Stimulated activated effector memory CD8-positive, alpha-beta T cell treated with anti-CD3 and anti-CD28 coated beads, Interleukin-12 subunit alpha, Interleukin-12 subunit beta, amount 100 ng/mL, for 72 hours (primary cell): ENCODE measurements at regions not wholly inside any gene's neighbourhood (a gene's known extent, or its start where the extent isn't known, plus 50 kb on each side); places are given as distances from the start of the nearest gene placed in this dataset.
"Not testable (repeated sequence)": the region's sequence is repeated elsewhere in the genome, so short reads cannot be mapped to it uniquely, and the experiment has no call there.

Experiments used
- ATAC-seq: fragments of 150-1000 bp; cut with Tn5 transposase; 2 replicates; pipeline ENCODE4 v1.10.0; 2021
- DNase-seq, 2 donors: peaks; one replicate each; pipeline ENCODE4 v3.0.0; 2021 to 2022; ENCODE audit warnings: low spot score in 2 of 2
- H3K27ac Mint-ChIP-seq: one replicate; pipeline ENCODE4 v1.8.0; 2022; ENCODE audit warnings: mild to moderate bottlenecking, mixed read lengths
- H3K36me3 Mint-ChIP-seq: one replicate; pipeline ENCODE4 v1.8.0; 2022; ENCODE audit warnings: mild to moderate bottlenecking, mixed read lengths
- H3K4me1 Mint-ChIP-seq: one replicate; pipeline ENCODE4 v1.8.0; 2022; ENCODE audit warnings: mixed read lengths
- H3K4me3 Mint-ChIP-seq: one replicate; pipeline ENCODE4 v1.8.0; 2022; ENCODE audit warnings: mild to moderate bottlenecking, mixed read lengths
- H3K9me3 Mint-ChIP-seq: one replicate; pipeline ENCODE4 v1.8.0; 2022; ENCODE audit warnings: mixed read lengths

DNA sequence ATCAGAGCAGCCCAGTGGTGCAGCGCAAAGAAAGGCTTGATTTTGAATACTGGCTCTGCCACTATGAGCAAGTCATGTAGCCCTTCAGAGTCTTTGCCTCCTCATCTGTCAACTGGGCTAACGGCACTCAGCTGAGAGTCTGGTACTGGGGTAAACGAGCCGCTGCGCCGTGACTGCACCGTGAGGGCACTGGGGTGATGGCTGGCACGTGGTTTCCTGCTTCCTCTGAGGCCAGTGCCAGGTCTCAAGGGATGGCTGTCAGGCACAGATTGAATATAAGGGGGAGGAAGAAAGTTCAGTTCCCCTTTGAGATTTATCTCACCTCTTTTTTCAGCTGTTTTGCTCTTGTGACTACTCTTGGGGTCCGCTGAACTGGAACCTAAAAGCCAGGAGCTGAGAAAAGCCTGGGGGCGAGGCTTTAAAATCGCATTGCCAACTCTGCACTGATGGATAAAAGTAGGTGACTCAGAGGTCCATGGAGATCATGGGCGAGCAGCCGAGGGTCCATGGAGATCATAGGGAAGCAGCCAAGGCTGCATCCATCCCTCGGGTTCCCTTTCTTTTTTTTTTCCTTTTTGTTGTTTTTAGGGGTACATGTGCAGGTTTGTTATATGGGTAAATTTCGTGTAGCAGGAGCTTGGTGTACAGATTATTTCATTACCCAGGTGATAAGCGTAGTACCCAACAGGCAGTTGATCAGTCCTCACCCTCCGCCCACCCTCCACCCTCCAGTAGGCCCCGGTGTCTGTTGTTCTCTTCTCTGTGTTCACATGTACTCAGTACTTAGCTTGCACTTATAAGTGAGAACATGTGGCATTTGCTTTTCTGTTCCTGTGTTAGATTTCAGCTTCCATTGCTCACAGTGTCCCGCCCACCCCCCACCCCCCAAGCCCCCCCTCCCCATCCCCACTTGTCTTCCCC, 114.3 kb downstream of the SPP2 start:
- H3K9me3 Mint-ChIP-seq, result no peaks in the 10 kb centered on the region
- peak; percentile 95 for ATAC-seq
- H3K4me3 Mint-ChIP-seq, result no peak overlapping the region
- H3K4me1 Mint-ChIP-seq, result peaks cover 40% of the 10 kb centered on the region
- H3K27ac Mint-ChIP-seq, result peak overlapping the region; percentile 40
- peak in 1 of 2 donors; percentile 19 for DNase-seq
- no peaks in the 10 kb centered on the region for H3K36me3 Mint-ChIP-seq

DNA sequence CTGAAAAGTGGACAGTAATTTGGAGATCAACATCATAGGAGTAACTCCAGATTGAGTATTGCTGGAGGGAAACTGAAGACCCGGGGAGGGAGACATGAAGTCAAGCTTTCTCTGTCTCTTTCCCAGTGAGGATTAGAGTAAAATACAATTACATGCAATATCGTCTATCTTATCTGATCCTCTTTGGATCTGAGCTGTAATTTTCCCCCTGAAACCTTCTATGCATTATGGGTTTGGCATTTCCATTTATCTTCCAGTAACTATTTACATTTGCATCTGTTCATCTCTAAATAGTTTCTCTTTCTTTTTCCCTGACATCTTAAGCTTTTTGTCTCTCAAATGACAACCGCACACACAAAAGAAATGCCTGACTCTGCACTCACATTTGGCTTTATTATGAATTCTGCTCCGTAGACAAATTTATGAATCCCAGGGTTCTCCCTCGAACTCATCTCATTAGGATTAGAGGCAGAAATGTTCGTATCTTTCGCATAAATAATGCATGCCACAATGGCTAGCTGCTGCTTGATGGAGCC, 113.1 kb downstream of the SPP2 start:
- Mint-ChIP-seq H3K36me3 (no peaks in the 10 kb centered on the region), H3K4me3 (no peak overlapping the region), H3K4me1 (peaks cover 40% of the 10 kb centered on the region), H3K27ac (peak overlapping the region; percentile 40), H3K9me3 (no peaks in the 10 kb centered on the region)
- DNase-seq (no peak), ATAC-seq (no peak)

DNA sequence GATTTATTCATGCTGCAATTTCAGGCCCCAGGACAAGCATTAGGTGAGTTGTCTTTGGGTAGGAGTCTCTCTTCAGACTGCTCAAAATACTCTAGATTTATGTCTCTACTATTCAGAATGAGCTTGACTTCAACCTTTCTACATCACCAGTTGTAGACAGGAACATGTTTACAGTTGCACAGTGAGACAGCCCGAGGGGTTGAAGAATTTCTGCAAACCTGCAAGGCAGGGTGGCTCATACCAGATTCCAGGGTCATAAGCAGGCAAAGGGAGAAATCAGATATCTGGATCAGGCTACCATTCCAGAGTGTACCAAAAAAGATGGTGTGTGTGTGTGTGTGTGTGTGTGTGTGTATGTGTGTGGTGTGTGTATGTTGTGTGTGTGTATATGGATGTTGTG, 112.4 kb downstream of the SPP2 start:
- ATAC-seq (no peak), DNase-seq (no peak)
- Mint-ChIP-seq H3K27ac (no peak overlapping the region), H3K4me3 (no peak overlapping the region), H3K4me1 (peaks cover 45% of the 10 kb centered on the region), H3K9me3 (no peaks in the 10 kb centered on the region), H3K36me3 (no peaks in the 10 kb centered on the region)

DNA sequence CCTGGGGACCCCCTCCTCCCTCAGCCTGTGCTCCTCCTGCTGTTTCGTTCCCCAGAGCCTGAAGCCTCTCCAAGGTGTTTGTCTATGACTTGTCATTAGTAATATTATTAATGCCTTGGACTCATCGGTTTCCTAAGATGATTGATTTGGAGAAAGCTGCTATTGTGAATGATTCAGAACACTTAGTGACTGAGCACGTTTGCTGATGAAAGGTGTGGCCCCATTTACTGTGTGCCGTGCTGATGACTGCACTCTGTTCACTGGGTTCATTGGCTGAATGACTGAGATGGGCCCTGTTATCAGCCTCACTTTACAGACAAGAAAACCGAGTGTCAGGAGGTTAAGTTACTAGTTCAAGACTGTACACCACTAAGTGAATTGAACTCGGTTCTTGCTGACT, 111.4 kb downstream of the SPP2 start:
- H3K4me3 Mint-ChIP-seq, result no peak overlapping the region
- no peak for ATAC-seq
- H3K4me1 Mint-ChIP-seq, result peaks cover 46% of the 10 kb centered on the region
- no peak for DNase-seq
- H3K27ac Mint-ChIP-seq, result no peak overlapping the region
- H3K9me3 Mint-ChIP-seq, result no peaks in the 10 kb centered on the region
- no peaks in the 10 kb centered on the region for H3K36me3 Mint-ChIP-seq

DNA sequence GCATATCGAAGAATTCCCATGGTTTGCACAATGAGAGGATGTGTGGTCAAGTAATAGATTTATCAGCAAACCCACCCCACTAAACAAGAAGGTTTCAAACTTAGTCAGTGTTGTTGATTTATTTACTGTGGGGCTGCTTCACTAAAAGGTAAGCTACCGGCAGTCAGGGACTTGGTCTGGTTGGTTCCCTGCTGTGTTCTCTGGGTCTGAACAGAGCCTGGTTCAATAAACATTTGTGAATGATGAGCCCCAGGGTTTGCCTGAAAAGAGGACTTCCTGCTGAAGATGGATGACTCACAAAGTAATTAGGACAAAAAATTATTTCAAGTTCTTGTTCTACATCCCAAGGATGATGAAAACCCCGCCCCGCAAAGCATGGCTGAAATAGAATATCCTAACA, 108.3 kb downstream of the SPP2 start:
- Mint-ChIP-seq H3K36me3 (no peaks in the 10 kb centered on the region), H3K4me1 (peaks cover 25% of the 10 kb centered on the region), H3K9me3 (no peaks in the 10 kb centered on the region), H3K27ac (no peak overlapping the region), H3K4me3 (no peak overlapping the region)
- DNase-seq (no peak), ATAC-seq (no peak)

DNA sequence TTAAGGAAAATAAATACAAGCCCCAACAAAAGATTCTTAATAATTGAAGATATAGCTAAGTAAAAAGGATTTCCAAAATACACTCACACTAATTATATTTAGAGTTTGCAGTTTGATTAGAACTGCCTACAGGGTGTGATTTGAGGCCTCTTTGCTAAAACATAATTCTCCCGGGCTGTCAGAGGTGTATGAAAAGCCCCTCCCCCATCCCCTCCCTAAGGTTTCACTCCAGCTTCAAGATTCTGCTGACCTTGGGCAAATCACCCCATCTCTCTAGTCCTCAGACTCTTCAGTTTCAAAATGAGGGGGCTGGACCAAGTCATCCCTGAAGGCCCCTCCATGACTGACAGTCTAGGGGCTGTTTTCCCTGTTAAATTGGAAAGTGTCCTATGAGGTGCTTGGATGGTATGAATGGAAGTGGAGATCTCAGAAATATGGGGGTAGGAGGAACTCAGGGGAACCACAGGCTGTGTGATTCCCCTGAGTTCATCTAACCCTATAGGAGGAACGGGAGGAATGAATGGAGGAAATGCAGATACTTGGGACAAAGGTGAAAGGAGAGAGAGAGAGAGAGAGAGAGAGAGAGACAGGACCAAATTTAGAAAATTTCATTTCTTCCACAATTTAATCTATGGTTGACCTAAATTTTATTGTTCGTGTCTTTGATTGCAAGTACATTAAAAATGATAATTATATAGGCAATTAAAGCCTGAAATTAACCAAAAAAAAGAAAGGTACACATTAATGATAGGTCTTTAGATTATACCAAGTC, 107.5 kb downstream of the SPP2 start:
- no peak overlapping the region for H3K4me3 Mint-ChIP-seq
- H3K27ac Mint-ChIP-seq, result no peak overlapping the region
- no peak for DNase-seq
- no peaks in the 10 kb centered on the region for H3K36me3 Mint-ChIP-seq
- peaks cover 17% of the 10 kb centered on the region for H3K4me1 Mint-ChIP-seq
- no peak for ATAC-seq
- no peaks in the 10 kb centered on the region for H3K9me3 Mint-ChIP-seq

DNA sequence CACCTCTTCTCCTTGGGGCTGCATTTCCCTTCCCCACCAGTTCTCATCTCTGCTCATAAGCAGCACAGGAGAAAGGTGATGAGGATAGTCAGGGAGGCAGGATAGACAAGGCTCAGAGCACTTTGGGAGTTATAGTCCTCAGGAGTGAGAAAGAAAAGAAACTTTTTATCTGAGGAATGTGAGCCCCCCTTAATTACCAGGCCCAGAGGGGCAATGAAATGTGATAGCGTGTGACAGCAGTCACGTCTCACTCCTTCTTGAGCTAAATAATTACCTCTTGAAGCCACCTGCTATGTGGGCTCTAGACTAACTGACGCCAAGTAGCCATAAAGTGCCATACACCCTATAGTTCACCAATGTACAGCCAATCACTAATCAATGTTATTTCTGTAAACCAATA, 105.8 kb downstream of the SPP2 start:
- H3K4me3 Mint-ChIP-seq, result no peak overlapping the region

DNA sequence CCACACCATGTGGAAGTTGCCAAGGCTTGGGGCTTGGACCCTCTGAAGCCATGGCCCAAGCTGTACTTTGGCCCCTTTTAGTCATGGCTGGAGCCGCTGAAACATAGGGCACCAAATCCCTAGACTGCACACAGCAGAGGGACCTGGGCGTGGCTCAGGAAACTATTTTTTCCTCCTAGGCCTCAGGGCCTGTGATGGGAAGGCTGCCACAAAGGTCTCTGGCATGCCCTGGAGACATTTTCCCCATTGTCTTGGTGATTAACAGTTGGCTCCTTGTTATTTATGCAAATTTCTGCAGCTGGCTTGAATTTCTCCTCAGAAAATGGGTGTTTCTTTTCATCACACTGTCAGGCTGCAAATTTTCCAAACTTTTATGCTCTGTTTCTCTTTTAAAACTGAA, 102.3 kb downstream of the SPP2 start:
- not testable (repeated sequence) for H3K4me3 Mint-ChIP-seq, H3K9me3 Mint-ChIP-seq, H3K36me3 Mint-ChIP-seq, ATAC-seq, H3K4me1 Mint-ChIP-seq, H3K27ac Mint-ChIP-seq, DNase-seq

More for the DNA sequence above, 105.8 kb downstream of the SPP2 start:
- no peaks in the 10 kb centered on the region for H3K9me3 Mint-ChIP-seq
- H3K27ac Mint-ChIP-seq, result no peak overlapping the region
- ATAC-seq (no peak), DNase-seq (no peak)
- H3K36me3 Mint-ChIP-seq, result no peaks in the 10 kb centered on the region
- peaks cover 14% of the 10 kb centered on the region for H3K4me1 Mint-ChIP-seq

DNA sequence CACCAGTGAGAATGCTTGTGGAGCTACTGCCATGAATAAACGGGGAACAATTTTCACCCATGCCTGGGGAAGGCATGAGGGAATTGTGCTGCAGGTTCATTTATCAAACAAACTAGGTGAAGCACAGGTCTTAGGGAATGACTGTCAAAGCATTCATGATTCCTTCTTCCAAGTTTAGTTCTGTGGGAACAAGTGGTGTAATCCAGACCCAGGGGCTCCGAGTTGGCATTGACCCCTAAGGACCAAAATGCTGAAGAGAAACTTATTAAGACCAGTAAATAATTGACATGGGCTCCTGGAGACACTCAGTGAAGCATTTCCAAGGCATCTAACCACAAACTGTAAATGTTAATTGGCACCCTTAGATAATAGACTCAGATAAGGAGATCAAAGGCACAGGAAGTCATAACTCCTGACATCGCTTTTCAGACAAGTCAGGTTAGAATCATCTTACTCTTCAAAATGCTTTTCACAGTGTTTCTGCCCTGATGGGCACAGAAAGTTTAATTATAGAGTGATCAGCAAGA, 96.9 kb downstream of the SPP2 start:
- H3K36me3 Mint-ChIP-seq, result no peaks in the 10 kb centered on the region
- H3K9me3 Mint-ChIP-seq, result no peaks in the 10 kb centered on the region
- DNase-seq (no peak), ATAC-seq (no peak)
- no peak overlapping the region for H3K4me3 Mint-ChIP-seq
- no peak overlapping the region for H3K27ac Mint-ChIP-seq
- peaks cover 31% of the 10 kb centered on the region for H3K4me1 Mint-ChIP-seq

DNA sequence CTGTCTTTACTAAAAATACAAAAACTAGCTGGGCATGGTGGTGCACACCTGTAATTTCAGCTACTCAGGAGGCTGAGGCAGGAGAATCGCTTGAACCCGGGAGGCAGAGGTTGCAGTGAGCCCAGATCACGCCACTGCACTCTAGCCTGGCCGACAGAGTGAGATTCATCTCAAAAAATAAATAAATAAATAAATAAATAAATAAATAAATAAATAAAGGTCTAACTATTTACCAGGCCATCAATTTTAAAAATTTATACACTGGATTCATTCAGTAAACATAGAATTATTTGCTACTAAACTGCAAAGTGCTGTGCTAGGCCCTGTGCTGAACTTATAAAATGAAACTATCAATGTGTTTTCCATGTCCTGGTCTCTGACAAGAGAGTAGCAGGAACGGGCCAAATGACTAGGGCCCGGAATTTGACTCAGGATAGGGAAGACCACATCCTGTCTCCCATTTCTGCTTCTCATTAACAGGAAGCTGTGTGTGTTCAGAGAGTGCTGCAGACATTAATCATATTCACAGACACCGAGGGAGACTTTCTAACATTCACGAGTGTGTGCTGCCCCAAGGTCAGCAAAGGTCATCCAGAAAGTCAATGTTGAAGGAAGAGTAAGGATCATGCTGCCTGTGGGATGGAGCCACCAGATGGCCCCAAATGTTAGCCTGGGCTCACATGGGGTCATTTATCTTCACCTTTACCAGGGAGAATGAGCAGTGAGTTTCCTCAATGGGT, 95.8 kb downstream of the SPP2 start:
- peak overlapping the region; percentile 16 for H3K4me3 Mint-ChIP-seq
- no peaks in the 10 kb centered on the region for H3K9me3 Mint-ChIP-seq
- DNase-seq (no peak), ATAC-seq (peak; percentile 11)
- peaks cover 31% of the 10 kb centered on the region for H3K4me1 Mint-ChIP-seq
- peak overlapping the region; percentile 74 for H3K27ac Mint-ChIP-seq
- no peaks in the 10 kb centered on the region for H3K36me3 Mint-ChIP-seq

DNA sequence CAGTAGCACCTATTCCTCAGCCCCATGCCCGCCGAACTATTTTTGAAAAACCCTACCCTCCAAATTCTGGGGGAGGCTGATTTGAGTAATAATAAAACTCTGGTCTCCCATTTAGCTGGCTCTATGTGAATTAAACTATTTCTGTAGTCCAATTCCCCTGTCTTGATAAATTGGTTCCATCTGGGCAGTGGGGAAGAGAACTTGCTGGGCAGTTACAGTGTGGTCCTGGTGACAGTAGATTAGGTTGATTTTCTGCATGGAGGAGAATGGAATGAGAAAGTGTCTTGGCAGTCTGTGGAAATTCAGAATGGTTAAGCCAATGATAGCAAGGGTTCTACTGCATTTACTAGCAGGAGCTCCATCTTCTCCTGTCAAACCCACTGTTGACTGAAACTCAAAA, 95.0 kb downstream of the SPP2 start:
- Mint-ChIP-seq H3K27ac (no peak overlapping the region), H3K36me3 (no peaks in the 10 kb centered on the region), H3K9me3 (no peaks in the 10 kb centered on the region), H3K4me3 (no peak overlapping the region), H3K4me1 (peaks cover 31% of the 10 kb centered on the region)
- ATAC-seq (no peak), DNase-seq (no peak)

DNA sequence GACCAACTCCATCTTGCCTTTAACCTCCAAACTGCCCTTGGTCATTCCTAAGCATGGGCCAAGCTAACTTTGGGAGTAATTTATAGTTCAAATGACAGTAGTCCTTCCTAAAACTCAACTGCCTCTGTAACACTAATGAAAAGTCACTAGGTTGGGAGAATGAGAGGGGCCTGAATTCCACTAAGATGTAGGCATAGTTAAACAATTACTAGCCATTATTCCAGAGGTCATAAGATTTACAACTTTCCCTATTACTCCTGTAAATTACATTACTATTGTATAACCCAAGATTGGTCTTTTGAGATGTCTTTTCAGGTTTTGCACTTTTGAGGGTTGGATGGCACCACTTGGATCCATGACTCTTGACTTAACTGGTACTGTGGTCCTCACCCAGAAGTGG, 94.6 kb downstream of the SPP2 start:
- DNase-seq (no peak), ATAC-seq (no peak)
- Mint-ChIP-seq H3K9me3 (no peaks in the 10 kb centered on the region), H3K4me3 (no peak overlapping the region), H3K36me3 (no peaks in the 10 kb centered on the region), H3K4me1 (peaks cover 31% of the 10 kb centered on the region), H3K27ac (no peak overlapping the region)

DNA sequence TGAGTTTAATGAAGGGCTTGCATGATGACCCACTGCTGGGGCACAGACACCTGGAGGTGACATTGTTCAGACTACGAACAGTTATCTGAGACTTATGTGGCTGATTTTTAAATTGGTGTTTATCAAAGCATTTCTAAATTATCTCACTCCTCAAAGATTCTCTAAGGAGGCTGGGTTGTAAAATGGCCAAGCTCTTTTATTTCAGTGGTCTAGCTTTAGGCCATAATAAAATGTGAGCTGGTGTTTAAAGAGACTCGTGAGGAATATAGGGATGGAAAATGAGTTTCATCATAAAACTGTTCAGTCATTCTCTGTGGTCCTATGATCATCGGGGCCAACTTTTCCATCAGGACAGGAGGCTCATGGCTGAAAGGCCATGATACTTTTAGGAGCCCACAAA, 93.4 kb downstream of the SPP2 start:
- Mint-ChIP-seq H3K9me3 (no peaks in the 10 kb centered on the region), H3K4me3 (no peak overlapping the region), H3K36me3 (no peaks in the 10 kb centered on the region), H3K27ac (peak overlapping the region; percentile 3), H3K4me1 (peaks cover 31% of the 10 kb centered on the region)
- DNase-seq (no peak), ATAC-seq (no peak)

DNA sequence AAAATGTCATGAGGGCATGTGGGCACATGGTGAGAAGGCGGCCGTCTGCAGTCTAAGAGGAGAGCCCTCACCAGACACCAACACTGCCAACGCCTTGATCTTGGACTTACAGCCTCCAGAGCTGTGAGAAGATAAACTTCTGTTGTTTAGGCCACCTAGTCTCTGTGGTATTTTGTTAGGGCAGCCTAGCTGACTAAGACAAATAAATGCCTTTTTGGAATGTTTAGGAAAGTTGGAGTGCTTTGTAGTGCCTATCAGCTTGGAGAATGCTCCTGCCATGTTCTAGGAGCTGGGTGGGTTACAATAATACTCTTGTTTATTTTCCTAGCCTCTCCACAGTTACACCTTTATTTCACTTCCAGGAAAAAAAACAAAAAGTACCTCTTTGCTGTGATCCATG, 92.0 kb downstream of the SPP2 start:
- no peaks in the 10 kb centered on the region for H3K9me3 Mint-ChIP-seq

DNA sequence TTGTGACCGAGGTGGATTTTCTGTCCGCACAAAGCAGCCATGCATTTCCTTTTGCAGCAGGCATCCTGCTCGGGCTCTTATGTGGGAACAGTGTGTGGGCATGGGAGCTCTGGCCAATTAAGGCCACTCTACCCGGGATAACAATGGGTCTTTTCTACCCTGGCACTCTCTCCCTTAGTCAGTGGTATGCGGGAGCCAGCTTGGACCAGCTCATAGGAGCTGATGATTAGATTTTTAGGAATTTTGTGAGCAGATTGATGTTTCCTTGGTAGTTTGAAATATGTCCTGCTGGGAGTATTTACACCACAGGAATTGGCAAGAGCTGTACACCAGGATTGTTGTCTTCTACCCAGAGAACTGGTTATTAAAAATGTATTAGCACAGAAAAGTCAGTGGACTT, 89.3 kb downstream of the SPP2 start:
- Mint-ChIP-seq H3K9me3 (no peaks in the 10 kb centered on the region), H3K4me1 (peaks cover 31% of the 10 kb centered on the region), H3K36me3 (no peaks in the 10 kb centered on the region), H3K4me3 (no peak overlapping the region), H3K27ac (no peak overlapping the region)
- no peak for ATAC-seq
- no peak for DNase-seq

More for the DNA sequence above, 92.0 kb downstream of the SPP2 start:
- DNase-seq (no peak), ATAC-seq (no peak)
- H3K4me1 Mint-ChIP-seq, result peaks cover 23% of the 10 kb centered on the region
- H3K4me3 Mint-ChIP-seq, result no peak overlapping the region
- peak overlapping the region; percentile 3 for H3K27ac Mint-ChIP-seq
- H3K36me3 Mint-ChIP-seq, result no peaks in the 10 kb centered on the region
